ENCODE measurements at regions not wholly inside any gene's neighbourhood (a gene's known extent, or its start where the extent isn't known, plus 50 kb on each side); places are given as distances from the start of the nearest gene placed in this dataset.
A peak's percentile ranks its signal among the peaks of the same experiment; 100 is the strongest.

- Histone ChIP-seq H2AFZ (ENCODE audit: insufficient read depth, low read depth, low read length, poor library complexity, severe bottlenecking) (peak overlapping the region; percentile 50), H3K79me2 (ENCODE audit: insufficient read depth, low read length) (peaks cover 8% of the 10 kb centered on the region), H3K9ac (ENCODE audit: insufficient read depth, low read length, poor library complexity, severe bottlenecking) (peak overlapping the region; percentile 69), H4K20me1 (ENCODE audit: insufficient read depth, low read length) (peaks cover 5% of the 10 kb centered on the region), H3K4me2 (replicated peaks; ENCODE audit: extremely low read depth, low read length, poor library complexity, severe bottlenecking) (peak overlapping the region; percentile 77), H3K9me3 (replicated peaks in 1 of 2; ENCODE audit: control insufficient read depth in 1 of 2, insufficient read depth in 1 of 2, low read length in 2 of 2) (no peaks in the 10 kb centered on the region), H3K27ac (ENCODE audit: low read depth in 1 of 2, low read length in 2 of 2) (peak overlapping the region in 1 of 2 donors; percentile 94), H3K27me3 (ENCODE audit: control insufficient read depth in 2 of 2, insufficient read depth in 2 of 2, low read length in 2 of 2) (no peaks in the 10 kb centered on the region), H3K4me1 (ENCODE audit: control insufficient read depth in 1 of 2, insufficient read depth in 2 of 2, low read length in 2 of 2) (peaks cover 5 to 19% of the 10 kb centered on the region in 2 donors), H3K4me3 (replicated peaks in 1 of 3; ENCODE audit: low read depth in 2 of 3, low read length in 3 of 3) (peak overlapping the region; percentile 53 to 99 (median 83)), H3K36me3 (replicated peaks in 1 of 2; ENCODE audit: control insufficient read depth in 1 of 2, insufficient read depth in 2 of 2, low read length in 2 of 2) (peaks cover 0 to 10% of the 10 kb centered on the region in 2 donors)
- DNase-seq = peak; percentile 80 to 91 (median 88)
- Mint-ChIP-seq H3K27me3 (ENCODE audit: low read depth in 3 of 3) (no peaks in the 10 kb centered on the region), H3K9me3 (no peaks in the 10 kb centered on the region), H3K4me3 (peak overlapping the region; percentile 85 to 89), H3K27ac (peak overlapping the region; percentile 88 to 95 (median 90)), H3K4me1 (peaks cover 40% of the 10 kb centered on the region), H3K36me3 (peaks cover 28 to 56% of the 10 kb centered on the region in 2 donors)
- TF ChIP-seq CTCF (IDR thresholded peaks at IDR 0.05) = no peak
- no CpG with 5 or more reads among the region's 9 CpGs for WGBS (ENCODE audit: insufficient coverage)
- intact Hi-C loops (cut with micrococcal nuclease) = loop anchor here in 1 of 2 donors (1.0 to 5.0 kb wide), 2 partner anchors 30 to 41 kb away; no protein-coding TSS in a partner anchor
Measured at GRCh38 chr7:130943336-130943901, 209.4 kb upstream of the KLF14 start.

- peaks cover 40% of the 10 kb centered on the region for H3K4me1 Mint-ChIP-seq
Measured at GRCh38 chr7:130943981-130944380, 210.0 kb upstream of the KLF14 start.

More at GRCh38 chr7:130943981-130944380, 210.0 kb upstream of the KLF14 start:
- Mint-ChIP-seq H3K36me3 (peaks cover 28 to 56% of the 10 kb centered on the region in 2 donors), H3K27me3 (ENCODE audit: low read depth in 3 of 3) (no peaks in the 10 kb centered on the region), H3K4me3 (peak overlapping the region in 1 of 2 donors; percentile 89), H3K27ac (peak overlapping the region; percentile 88 to 95 (median 90)), H3K9me3 (no peaks in the 10 kb centered on the region)
- H3K4me1 ChIP-seq (ENCODE audit: control insufficient read depth in 1 of 2, insufficient read depth in 2 of 2, low read length in 2 of 2) = peaks cover 5 to 19% of the 10 kb centered on the region in 2 donors
- no peak for TF ChIP-seq CTCF (IDR thresholded peaks at IDR 0.05)
- peak overlapping the region; percentile 69 for H3K9ac ChIP-seq (ENCODE audit: insufficient read depth, low read length, poor library complexity, severe bottlenecking)
- H3K9me3 ChIP-seq (replicated peaks in 1 of 2; ENCODE audit: control insufficient read depth in 1 of 2, insufficient read depth in 1 of 2, low read length in 2 of 2) = no peaks in the 10 kb centered on the region
- no peak for DNase-seq
- no peak overlapping the region for H2AFZ ChIP-seq (ENCODE audit: insufficient read depth, low read depth, low read length, poor library complexity, severe bottlenecking)
- peak overlapping the region in 1 of 2 donors; percentile 94 for H3K27ac ChIP-seq (ENCODE audit: low read depth in 1 of 2, low read length in 2 of 2)
- H3K36me3 ChIP-seq (replicated peaks in 1 of 2; ENCODE audit: control insufficient read depth in 1 of 2, insufficient read depth in 2 of 2, low read length in 2 of 2) = peaks cover 0 to 10% of the 10 kb centered on the region in 2 donors
- no peaks in the 10 kb centered on the region for H3K27me3 ChIP-seq (ENCODE audit: control insufficient read depth in 2 of 2, insufficient read depth in 2 of 2, low read length in 2 of 2)
- no CpG with 5 or more reads among the region's 3 CpGs for WGBS (ENCODE audit: insufficient coverage)
- peak overlapping the region; percentile 77 for H3K4me2 ChIP-seq (replicated peaks; ENCODE audit: extremely low read depth, low read length, poor library complexity, severe bottlenecking)
- H3K4me3 ChIP-seq (replicated peaks in 1 of 3; ENCODE audit: low read depth in 2 of 3, low read length in 3 of 3) = peak overlapping the region in 1 of 3 experiments; percentile 83
- intact Hi-C loops (cut with micrococcal nuclease) = loop anchor here in 1 of 2 donors (1.0 to 5.0 kb wide), 2 partner anchors 31 to 42 kb away; no protein-coding TSS in a partner anchor
- peaks cover 8% of the 10 kb centered on the region for H3K79me2 ChIP-seq (ENCODE audit: insufficient read depth, low read length)
- H4K20me1 ChIP-seq (ENCODE audit: insufficient read depth, low read length) = peaks cover 5% of the 10 kb centered on the region

Measured in CD14-positive monocyte (primary cell).